Neuronal stem cell (in vitro differentiated cells): ENCODE measurements at regions not wholly inside any gene's neighbourhood (a gene's known extent, or its start where the extent isn't known, plus 50 kb on each side); places are given as distances from the start of the nearest gene placed in this dataset.
A peak's percentile ranks its signal among the peaks of the same experiment; 100 is the strongest.

ENCODE experiments used
- DNase-seq: peaks from one replicate; pipeline ENCODE4 v3.0.0-alpha.2; 2013; ENCODE audit warnings: low spot score
- H2AFZ ChIP-seq: one replicate; pipeline ENCODE4 v1.6.1; 2013; ENCODE audit warnings: mild to moderate bottlenecking, low read length, inconsistent platforms
- H2AK5ac ChIP-seq: 2 replicates; pipeline ENCODE4 v1.6.1; 2013; ENCODE audit warnings: low read depth, mild to moderate bottlenecking, inconsistent platforms, low read length, moderate library complexity, mixed read lengths
- H2BK120ac ChIP-seq: 2 replicates; pipeline ENCODE4 v1.6.1; 2013; ENCODE audit warnings: low read depth, mild to moderate bottlenecking, inconsistent platforms, low read length, moderate library complexity, mixed read lengths
- H2BK12ac ChIP-seq: one replicate; pipeline ENCODE4 v1.6.1; 2013; ENCODE audit warnings: low read length, inconsistent platforms
- H2BK15ac ChIP-seq: 2 replicates; pipeline ENCODE4 v1.6.1; 2013; ENCODE audit warnings: mild to moderate bottlenecking, low read length, inconsistent platforms, mixed read lengths
- H2BK5ac ChIP-seq: one replicate; pipeline ENCODE4 v1.6.1; 2013; ENCODE audit warnings: inconsistent platforms, mild to moderate bottlenecking, low read length, moderate library complexity
- H3K14ac ChIP-seq: one replicate; pipeline ENCODE4 v1.6.1; 2013; ENCODE audit warnings: low read length, inconsistent platforms
- H3K18ac ChIP-seq: 2 replicates; pipeline ENCODE4 v1.6.1; 2013; ENCODE audit warnings: low read length, inconsistent platforms
- H3K23ac ChIP-seq: 2 replicates; pipeline ENCODE4 v1.6.1; 2013; ENCODE audit warnings: low read depth, mild to moderate bottlenecking, mixed read lengths, low read length, inconsistent platforms; ENCODE audit not compliant: poor library complexity
- H3K27ac ChIP-seq: replicated peaks from 3 replicates; pipeline ENCODE4 v1.5.1; 2013; ENCODE audit warnings: low read length, inconsistent platforms
- H3K27me3 ChIP-seq, 3 experiments: 2 replicates each; pipeline ENCODE4 v1.6.1; 2013; ENCODE audit warnings: low read length in 3 of 3, mild to moderate bottlenecking in 2 of 3, inconsistent platforms in 1 of 3, low read depth in 1 of 3, mixed read lengths in 1 of 3, moderate library complexity in 1 of 3; ENCODE audit not compliant: control insufficient read depth in 3 of 3, insufficient read depth in 3 of 3
- H3K36me3 ChIP-seq, 2 donors: replicated peaks in 1 of 2; 2 replicates each; pipeline ENCODE4 v1.6.1; 2013; ENCODE audit warnings: low read length in 2 of 2; ENCODE audit not compliant: control insufficient read depth in 2 of 2, insufficient read depth in 2 of 2
- H3K4ac ChIP-seq: 2 replicates; pipeline ENCODE4 v1.6.1; 2013; ENCODE audit warnings: inconsistent platforms, mild to moderate bottlenecking, low read length, moderate library complexity
- H3K4me1 ChIP-seq, 2 donors: 1 replicate in 1 of 2; 2 replicates in 1 of 2; pipeline ENCODE4 v1.6.1; 2013; ENCODE audit warnings: low read length in 2 of 2, low read depth in 1 of 2; ENCODE audit not compliant: control insufficient read depth in 2 of 2, insufficient read depth in 1 of 2
- H3K4me2 ChIP-seq: one replicate; pipeline ENCODE4 v1.6.1; 2013; ENCODE audit warnings: mild to moderate bottlenecking, low read length, inconsistent platforms; ENCODE audit not compliant: insufficient read depth, poor library complexity, severe bottlenecking
- H3K4me3 ChIP-seq, 2 donors: 2 replicates each; pipeline ENCODE4 v1.5.1; 2013; ENCODE audit warnings: low read length in 2 of 2, mild to moderate bottlenecking in 2 of 2, inconsistent platforms in 1 of 2, moderate library complexity in 1 of 2
- H3K79me1 ChIP-seq: one replicate; pipeline ENCODE4 v1.6.1; 2013; ENCODE audit warnings: low read depth, mild to moderate bottlenecking, inconsistent platforms, low read length, moderate library complexity
- H3K9ac ChIP-seq: one replicate; pipeline ENCODE4 v1.6.1; 2013; ENCODE audit warnings: mild to moderate bottlenecking, low read depth, low read length, inconsistent platforms; ENCODE audit not compliant: poor library complexity
- H3K9me3 ChIP-seq, 2 donors: replicated peaks in 1 of 2; 2 replicates each; pipeline versions ENCODE3 to v1.6.1; 2013; ENCODE audit warnings: low read length in 2 of 2, mild to moderate bottlenecking in 2 of 2, inconsistent platforms in 1 of 2, low read depth in 1 of 2, mixed read lengths in 1 of 2, moderate library complexity in 1 of 2; ENCODE audit not compliant: control insufficient read depth in 2 of 2, insufficient read depth in 1 of 2
- H4K8ac ChIP-seq: one replicate; pipeline ENCODE4 v1.6.1; 2013; ENCODE audit warnings: low read depth, mild to moderate bottlenecking, inconsistent platforms, low read length, moderate library complexity
- H4K91ac ChIP-seq: one replicate; pipeline ENCODE4 v1.6.1; 2013; ENCODE audit warnings: low read length, low read depth, mild to moderate bottlenecking, inconsistent platforms; ENCODE audit not compliant: poor library complexity
- WGBS, 2 donors: extraction: QIAGEN DNeasy Blood & Tissue Kit; methylation state at CpG; one replicate each; pipeline ENCODE4 v1.1.7; 2013; ENCODE audit warnings: missing lambda C conversion rate in 2 of 2, mixed read lengths in 1 of 2; ENCODE audit not compliant: insufficient read length in 2 of 2, insufficient replicate concordance in 1 of 2; ENCODE audit errors: extremely low coverage in 2 of 2; 5-methylcytosine and 5-hydroxymethylcytosine counted together

- Histone ChIP-seq H3K27ac (no peak overlapping the region), H2BK5ac (peak overlapping the region; percentile 47), H4K8ac (no peak overlapping the region), H2AK5ac (no peak overlapping the region), H2AFZ (no peak overlapping the region), H3K4me3 (no peak overlapping the region), H3K36me3 (no peaks in the 10 kb centered on the region), H3K18ac (no peak overlapping the region), H3K27me3 (no peaks in the 10 kb centered on the region), H3K4me1 (no peaks in the 10 kb centered on the region), H3K9me3 (peaks cover 0 to 7% of the 10 kb centered on the region in 2 donors), H2BK15ac (no peak overlapping the region), H2BK120ac (no peak overlapping the region), H4K91ac (peak overlapping the region; percentile 46), H3K4me2 (no peak overlapping the region), H3K79me1 (no peaks in the 10 kb centered on the region), H2BK12ac (peak overlapping the region; percentile 68), H3K23ac (no peak overlapping the region), H3K9ac (no peak overlapping the region), H3K14ac (no peak overlapping the region), H3K4ac (no peak overlapping the region)
- DNase-seq: no peak
- WGBS, 2 donors: no CpG with 5 or more reads among the region's 11 CpGs
Observed at GRCh38 chr2:236632295-236633218, 62.9 kb downstream of the ACKR3 start.

GRCh38 chr2:236633219-236633570, 63.6 kb downstream of the ACKR3 start:
- Histone ChIP-seq H2BK15ac (no peak overlapping the region), H3K4me3 (no peak overlapping the region), H3K18ac (no peak overlapping the region), H4K91ac (no peak overlapping the region), H2BK12ac (no peak overlapping the region), H2BK5ac (no peak overlapping the region), H3K36me3 (no peaks in the 10 kb centered on the region), H2BK120ac (no peak overlapping the region), H3K27me3 (no peaks in the 10 kb centered on the region), H3K9ac (no peak overlapping the region), H3K79me1 (no peaks in the 10 kb centered on the region), H3K4ac (no peak overlapping the region), H2AFZ (no peak overlapping the region), H3K27ac (no peak overlapping the region), H3K4me1 (no peaks in the 10 kb centered on the region), H4K8ac (no peak overlapping the region), H2AK5ac (no peak overlapping the region), H3K14ac (no peak overlapping the region), H3K23ac (no peak overlapping the region), H3K4me2 (no peak overlapping the region), H3K9me3 (peaks cover 0 to 7% of the 10 kb centered on the region in 2 donors)
- no peak for DNase-seq
- WGBS, 2 donors: no CpG with 5 or more reads among the region's 5 CpGs

- Histone ChIP-seq H2BK120ac (no peak overlapping the region), H3K36me3 (no peaks in the 10 kb centered on the region), H3K4me2 (no peak overlapping the region), H3K4me1 (no peaks in the 10 kb centered on the region), H2AFZ (no peak overlapping the region), H3K9me3 (peaks cover 0 to 4% of the 10 kb centered on the region in 2 donors), H3K23ac (no peak overlapping the region), H4K8ac (no peak overlapping the region), H3K14ac (no peak overlapping the region), H2BK5ac (no peak overlapping the region), H2BK12ac (no peak overlapping the region), H4K91ac (no peak overlapping the region), H3K27ac (no peak overlapping the region), H3K4me3 (no peak overlapping the region), H3K4ac (no peak overlapping the region), H3K79me1 (no peaks in the 10 kb centered on the region), H3K9ac (no peak overlapping the region), H2AK5ac (no peak overlapping the region), H3K18ac (no peak overlapping the region), H3K27me3 (no peaks in the 10 kb centered on the region), H2BK15ac (no peak overlapping the region)
- no peak for DNase-seq
- no CpG with 5 or more reads among the region's 26 CpGs for WGBS, 2 donors
Observed at GRCh38 chr2:236633775-236634560, 64.3 kb downstream of the ACKR3 start.

- H3K4me3 ChIP-seq: no peak overlapping the region
- no peak overlapping the region for H3K4me2 ChIP-seq
- WGBS, 2 donors: no CpG with 5 or more reads among the region's 7 CpGs
Observed at GRCh38 chr2:236636261-236636660, 66.6 kb downstream of the ACKR3 start.

More at GRCh38 chr2:236636261-236636660, 66.6 kb downstream of the ACKR3 start:
- DNase-seq: no peak
- Histone ChIP-seq H3K9me3 (peaks cover 0 to 13% of the 10 kb centered on the region in 2 donors), H3K4me1 (no peaks in the 10 kb centered on the region), H2BK12ac (no peak overlapping the region), H3K36me3 (no peaks in the 10 kb centered on the region), H4K8ac (no peak overlapping the region), H2AK5ac (no peak overlapping the region), H4K91ac (no peak overlapping the region), H3K18ac (peak overlapping the region; percentile 55), H3K4ac (no peak overlapping the region), H3K79me1 (no peaks in the 10 kb centered on the region), H2BK120ac (no peak overlapping the region), H3K27me3 (no peaks in the 10 kb centered on the region), H2AFZ (no peak overlapping the region), H3K27ac (no peak overlapping the region), H2BK15ac (no peak overlapping the region), H3K14ac (no peak overlapping the region), H3K23ac (no peak overlapping the region), H3K9ac (no peak overlapping the region), H2BK5ac (no peak overlapping the region)
